ENCODE measurements at regions not wholly inside any gene's neighbourhood (a gene's known extent, or its start where the extent isn't known, plus 50 kb on each side); places are given as distances from the start of the nearest gene placed in this dataset.

DNA sequence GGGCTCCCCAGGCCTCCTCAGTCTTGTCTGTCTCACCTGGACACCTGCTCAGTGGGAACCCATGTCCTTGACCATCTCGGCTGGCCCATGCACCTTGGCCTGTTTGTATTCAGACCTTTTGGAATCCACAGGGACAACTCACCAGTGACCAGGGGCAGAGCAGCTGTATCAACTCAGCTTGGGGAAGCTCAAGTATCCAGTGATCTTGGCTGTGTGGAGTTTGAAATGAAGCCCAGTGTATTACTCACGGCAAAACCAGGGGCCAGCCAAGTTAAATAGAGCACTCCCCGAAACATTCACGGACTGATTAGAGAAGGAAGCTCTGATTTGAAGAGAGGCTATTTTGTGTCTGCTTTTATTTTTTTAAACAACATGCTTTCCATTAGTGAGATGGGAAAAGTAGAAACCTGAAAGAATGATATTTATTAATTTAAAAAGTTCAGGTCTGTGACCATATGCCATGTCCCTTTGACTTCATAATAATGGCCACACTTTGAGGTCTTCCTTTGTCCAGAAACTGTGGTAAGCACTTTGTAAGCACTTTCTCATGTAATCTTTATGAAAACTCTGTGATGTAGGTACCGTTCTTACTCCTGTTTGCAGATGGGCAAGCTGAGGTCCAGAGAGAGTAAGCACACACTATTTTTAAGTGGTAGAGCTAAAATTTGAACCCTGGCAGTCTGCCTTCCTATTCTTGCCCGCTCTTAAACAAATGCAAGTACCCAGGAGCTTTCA lies 656.5 kb downstream of the BNC2 start:
- Histone ChIP-seq H3K4me1 (ENCODE audit: control insufficient read depth, insufficient read depth, low read length, poor library complexity, severe bottlenecking) (no peaks in the 10 kb centered on the region), H3K27ac (ENCODE audit: low read depth, low read length, severe bottlenecking) (no peak overlapping the region)
- 98 to 100% methylated on average over 2 to 6 of the region's 6 CpGs for WGBS, 2 experiments (ENCODE audit: insufficient coverage in 2 of 2)

DNA sequence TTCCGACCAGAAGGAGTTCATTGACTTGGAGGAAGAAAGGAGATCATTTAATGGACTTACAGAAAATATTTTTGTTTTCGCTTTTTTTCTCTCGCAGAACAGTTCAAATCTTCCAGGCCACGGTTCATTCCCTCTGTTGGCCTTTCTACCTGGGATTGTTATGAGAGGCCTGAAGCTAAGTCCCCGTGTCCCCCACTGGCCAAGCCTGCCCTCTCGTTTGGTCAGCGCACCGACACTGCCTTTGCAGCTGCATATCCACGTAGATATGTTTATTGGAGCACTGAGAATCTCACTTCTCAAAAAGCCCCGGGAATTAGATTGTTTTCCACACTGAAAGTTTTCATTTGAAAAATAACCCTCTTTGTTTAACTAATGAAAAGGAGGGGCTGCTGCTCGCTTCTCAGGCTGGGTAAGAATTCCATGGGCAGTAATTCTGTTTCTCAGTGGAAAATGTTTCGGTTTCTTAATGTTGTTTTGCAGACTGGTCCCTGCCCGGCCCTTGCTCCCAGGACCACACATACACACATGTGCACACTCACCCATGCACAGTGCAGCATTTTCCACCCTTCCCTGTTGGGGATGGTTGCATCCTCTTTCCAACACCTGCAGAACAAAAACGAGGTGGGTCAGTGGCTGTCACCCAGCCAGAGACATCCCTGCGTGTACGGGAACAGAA lies 655.7 kb downstream of the BNC2 start:
- Histone ChIP-seq H3K9me3 (ENCODE audit: control insufficient read depth, low read length) (no peaks in the 10 kb centered on the region), H3K4me3 (ENCODE audit: extremely low read depth, insufficient read depth, low read length, poor library complexity, severe bottlenecking) (no peak overlapping the region), H3K36me3 (ENCODE audit: control insufficient read depth, insufficient read depth, low read length) (no peaks in the 10 kb centered on the region), H3K27ac (ENCODE audit: low read depth, low read length, severe bottlenecking) (no peak overlapping the region), H3K4me1 (ENCODE audit: control insufficient read depth, insufficient read depth, low read length, poor library complexity, severe bottlenecking) (no peaks in the 10 kb centered on the region)
- 82 to 89% methylated on average over 10 to 11 of the region's 16 CpGs for WGBS, 2 experiments (ENCODE audit: insufficient coverage in 2 of 2)

More for the DNA sequence above, 656.5 kb downstream of the BNC2 start:
- Histone ChIP-seq H3K4me3 (ENCODE audit: extremely low read depth, insufficient read depth, low read length, poor library complexity, severe bottlenecking) (no peak overlapping the region), H3K36me3 (ENCODE audit: control insufficient read depth, insufficient read depth, low read length) (no peaks in the 10 kb centered on the region), H3K9me3 (ENCODE audit: control insufficient read depth, low read length) (no peaks in the 10 kb centered on the region)

DNA sequence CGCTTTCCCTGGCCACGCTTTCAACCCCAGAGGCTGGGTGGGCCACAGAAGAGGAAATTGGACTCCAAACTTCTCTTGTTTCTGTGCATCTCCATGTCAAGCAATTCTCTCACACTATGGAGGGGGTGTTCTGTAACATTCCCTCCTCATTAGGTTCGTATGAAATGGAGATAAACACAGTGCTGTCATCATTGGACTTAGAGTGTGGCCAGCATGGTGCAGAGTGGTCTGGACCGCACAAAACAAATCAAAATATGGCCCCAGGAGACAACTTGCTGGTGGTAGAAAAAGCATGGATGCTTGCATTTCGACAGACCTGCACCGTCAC lies 655.2 kb downstream of the BNC2 start:
- H3K4me1 ChIP-seq (ENCODE audit: control insufficient read depth, insufficient read depth, low read length, poor library complexity, severe bottlenecking): no peaks in the 10 kb centered on the region
- H3K9me3 ChIP-seq (ENCODE audit: control insufficient read depth, low read length): no peaks in the 10 kb centered on the region
- no peaks in the 10 kb centered on the region for H3K36me3 ChIP-seq (ENCODE audit: control insufficient read depth, insufficient read depth, low read length)
- no peak overlapping the region for H3K4me3 ChIP-seq (ENCODE audit: extremely low read depth, insufficient read depth, low read length, poor library complexity, severe bottlenecking)
- H3K27ac ChIP-seq (ENCODE audit: low read depth, low read length, severe bottlenecking): no peak overlapping the region
- WGBS, 2 experiments (ENCODE audit: insufficient coverage in 2 of 2): 99 to 100% methylated on average over 4 to 6 of the region's 6 CpGs

DNA sequence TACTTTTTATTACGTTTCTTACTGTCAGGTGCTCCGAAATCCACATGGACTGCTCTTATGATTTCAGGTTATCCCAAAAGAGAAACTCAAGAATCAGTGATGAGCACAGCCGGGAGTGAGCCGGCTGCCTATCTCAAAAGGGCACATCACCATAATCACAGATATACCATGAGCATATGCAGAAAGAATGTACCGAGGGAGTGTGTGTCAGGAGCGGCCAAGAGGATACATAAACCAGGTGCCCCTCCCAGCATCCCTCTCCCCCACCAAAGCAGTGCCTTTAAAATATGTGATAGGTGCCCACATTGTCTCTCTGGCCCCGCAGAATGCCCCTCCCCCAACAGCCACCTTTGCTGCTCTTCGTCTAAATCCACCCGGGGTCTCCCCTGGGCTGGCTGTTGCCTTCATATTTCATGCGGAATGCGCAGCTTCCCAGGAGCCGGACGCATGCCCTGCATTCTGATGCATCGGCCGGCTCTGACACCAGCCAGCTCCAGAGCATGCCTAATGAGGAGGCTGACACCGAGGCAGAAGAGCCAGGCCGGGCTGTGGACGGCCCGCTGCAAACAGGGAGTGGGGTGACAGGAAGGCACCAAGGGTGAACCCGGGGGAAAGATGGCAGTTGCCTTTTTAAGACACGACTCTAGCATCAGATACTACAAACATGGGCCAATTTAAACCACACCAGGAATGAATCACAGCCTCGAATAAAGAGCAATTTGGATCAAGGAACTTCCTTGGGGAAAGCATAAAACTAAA lies 652.3 kb downstream of the BNC2 start:
- Histone ChIP-seq H3K27ac (ENCODE audit: low read depth, low read length, severe bottlenecking) (no peak overlapping the region), H3K36me3 (ENCODE audit: control insufficient read depth, insufficient read depth, low read length) (no peaks in the 10 kb centered on the region), H3K4me3 (ENCODE audit: extremely low read depth, insufficient read depth, low read length, poor library complexity, severe bottlenecking) (no peak overlapping the region), H3K4me1 (ENCODE audit: control insufficient read depth, insufficient read depth, low read length, poor library complexity, severe bottlenecking) (no peaks in the 10 kb centered on the region), H3K9me3 (ENCODE audit: control insufficient read depth, low read length) (no peaks in the 10 kb centered on the region)
- WGBS, 2 experiments (ENCODE audit: insufficient coverage in 2 of 2): 93 to 96% methylated on average over 17 to 18 of the region's 22 CpGs

DNA sequence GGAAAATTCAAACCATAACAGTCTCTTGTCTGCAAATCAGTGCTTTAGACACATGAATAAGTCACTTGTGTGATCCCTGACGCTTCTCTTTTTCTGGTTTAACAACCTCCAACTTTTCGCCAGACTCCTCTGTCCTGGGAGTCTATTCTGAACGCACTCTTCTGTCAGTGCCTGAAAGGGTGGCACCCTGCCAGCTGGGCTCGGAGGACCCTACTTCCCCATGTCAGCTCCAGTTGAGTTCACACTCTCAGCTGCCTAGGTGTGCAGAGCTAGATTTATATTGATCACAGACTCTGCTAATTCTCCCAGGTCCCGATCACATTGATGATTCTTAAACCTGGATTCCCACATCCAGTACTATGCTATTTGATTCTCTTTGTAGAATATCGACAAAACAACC lies 649.1 kb downstream of the BNC2 start:
- 78 to 88% methylated on average over 5 of the region's 6 CpGs for WGBS, 2 experiments (ENCODE audit: insufficient coverage in 2 of 2)
- Histone ChIP-seq H3K36me3 (ENCODE audit: control insufficient read depth, insufficient read depth, low read length) (no peaks in the 10 kb centered on the region), H3K27ac (ENCODE audit: low read depth, low read length, severe bottlenecking) (no peak overlapping the region), H3K9me3 (ENCODE audit: control insufficient read depth, low read length) (no peaks in the 10 kb centered on the region), H3K4me1 (ENCODE audit: control insufficient read depth, insufficient read depth, low read length, poor library complexity, severe bottlenecking) (no peaks in the 10 kb centered on the region), H3K4me3 (ENCODE audit: extremely low read depth, insufficient read depth, low read length, poor library complexity, severe bottlenecking) (no peak overlapping the region)

DNA sequence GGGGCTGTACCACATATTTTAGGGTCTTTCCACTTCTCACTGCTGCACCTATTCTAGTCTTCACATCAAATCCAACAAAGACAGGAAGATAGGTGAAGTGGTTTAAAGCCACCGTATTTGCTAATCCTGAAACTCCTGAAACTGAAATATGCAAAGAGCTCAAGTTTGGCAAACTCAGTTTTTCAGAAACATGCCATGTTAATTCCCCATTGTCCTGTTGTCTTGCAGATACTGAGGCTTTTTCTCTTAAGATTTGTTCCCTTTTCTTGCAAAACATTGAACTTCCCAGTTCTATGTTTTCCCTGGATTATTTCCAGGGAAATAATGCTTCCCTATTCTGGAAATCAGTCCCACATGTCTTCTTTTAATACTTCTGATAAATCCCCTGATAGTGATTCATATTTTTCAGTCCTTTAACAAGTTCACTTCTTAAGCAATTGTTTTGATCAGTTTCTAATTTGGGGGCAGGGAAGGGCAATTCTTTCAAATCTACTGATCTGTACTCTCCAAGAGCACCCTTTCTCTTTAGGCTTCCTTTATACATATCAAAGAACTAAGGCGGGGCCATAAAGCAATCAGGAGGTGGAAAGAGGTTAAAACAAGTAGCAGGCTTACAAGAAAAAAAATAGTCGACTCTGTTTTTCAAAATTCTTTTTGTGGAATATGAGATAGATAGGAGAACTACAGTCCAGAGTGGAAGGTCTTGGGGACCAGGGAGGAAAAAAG lies 648.5 kb downstream of the BNC2 start:
- H3K9me3 ChIP-seq (ENCODE audit: control insufficient read depth, low read length): no peaks in the 10 kb centered on the region
- WGBS, 2 experiments (ENCODE audit: insufficient coverage in 2 of 2): 63 to 74% methylated on average over 2 of the region's 3 CpGs
- no peak overlapping the region for H3K4me3 ChIP-seq (ENCODE audit: extremely low read depth, insufficient read depth, low read length, poor library complexity, severe bottlenecking)
- H3K36me3 ChIP-seq (ENCODE audit: control insufficient read depth, insufficient read depth, low read length): no peaks in the 10 kb centered on the region
- H3K4me1 ChIP-seq (ENCODE audit: control insufficient read depth, insufficient read depth, low read length, poor library complexity, severe bottlenecking): no peaks in the 10 kb centered on the region
- H3K27ac ChIP-seq (ENCODE audit: low read depth, low read length, severe bottlenecking): no peak overlapping the region

DNA sequence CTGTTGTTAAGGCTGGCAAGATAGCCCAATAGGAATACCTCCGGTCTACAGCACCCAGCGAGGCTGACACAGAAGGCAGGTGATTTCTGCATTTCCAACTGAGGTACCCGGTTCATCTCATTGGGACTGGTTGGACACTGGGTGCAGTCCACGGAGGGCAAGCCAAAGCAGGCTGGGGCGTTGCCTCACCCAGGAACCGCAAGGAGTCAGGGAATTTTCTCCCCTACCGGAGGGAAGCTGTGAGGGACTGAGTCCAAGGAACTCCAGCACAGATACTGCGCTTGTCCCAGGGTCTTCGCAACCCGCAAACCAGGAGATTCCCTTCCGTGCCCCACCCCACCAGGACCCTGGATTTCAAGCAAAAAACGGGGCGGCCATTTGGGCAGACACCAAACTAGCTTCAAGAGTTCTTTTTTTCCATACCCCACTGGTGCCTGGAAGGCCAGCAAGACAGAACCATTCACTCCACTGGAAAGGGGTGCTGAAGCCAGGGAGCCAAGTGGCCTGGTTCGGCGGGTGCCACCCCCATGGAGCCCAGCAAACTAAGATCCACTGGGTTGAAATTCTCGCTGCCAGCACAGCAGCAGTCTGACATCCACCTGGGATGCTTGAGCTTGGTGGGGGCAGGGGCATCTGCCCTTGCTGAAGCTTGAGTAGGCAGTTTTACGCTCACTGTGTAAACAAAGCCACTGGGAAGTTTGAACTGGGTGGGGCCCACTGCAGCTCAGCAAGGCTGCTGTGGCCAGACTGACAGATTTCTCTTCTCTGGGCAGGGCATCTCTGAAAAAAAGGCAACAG lies 647.2 kb downstream of the BNC2 start:
- H3K9me3 ChIP-seq (ENCODE audit: control insufficient read depth, low read length): no peaks in the 10 kb centered on the region
- no peaks in the 10 kb centered on the region for H3K36me3 ChIP-seq (ENCODE audit: control insufficient read depth, insufficient read depth, low read length)
- H3K27ac ChIP-seq (ENCODE audit: low read depth, low read length, severe bottlenecking): no peak overlapping the region
- WGBS, 2 experiments (ENCODE audit: insufficient coverage in 2 of 2): 93 to 95% methylated on average over 15 to 17 of the region's 17 CpGs
- H3K4me3 ChIP-seq (ENCODE audit: extremely low read depth, insufficient read depth, low read length, poor library complexity, severe bottlenecking): no peak overlapping the region
- H3K4me1 ChIP-seq (ENCODE audit: control insufficient read depth, insufficient read depth, low read length, poor library complexity, severe bottlenecking): no peaks in the 10 kb centered on the region

DNA sequence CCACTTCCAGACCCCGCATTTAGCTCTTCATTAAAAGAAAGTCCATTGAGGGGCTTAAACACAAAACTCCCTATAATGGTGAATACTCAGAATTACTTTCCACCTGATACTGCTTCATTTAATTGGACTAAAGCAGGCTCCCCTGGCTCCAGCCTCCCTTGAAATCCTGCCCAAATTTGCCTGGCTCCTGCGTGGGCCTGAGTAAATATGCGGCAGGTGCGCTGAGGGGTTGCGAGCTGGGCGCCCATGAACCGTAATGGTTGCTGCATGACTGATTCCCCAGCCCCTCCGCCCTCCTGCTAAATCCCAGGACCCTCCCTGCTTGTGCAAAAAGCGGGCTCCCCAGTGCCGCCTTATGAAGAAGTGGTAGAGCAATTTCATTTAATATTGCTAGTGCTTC lies 639.7 kb downstream of the BNC2 start:
- 91 to 96% methylated on average over 6 to 10 of the region's 10 CpGs for WGBS, 2 experiments (ENCODE audit: insufficient coverage in 2 of 2)
- Histone ChIP-seq H3K4me3 (ENCODE audit: extremely low read depth, insufficient read depth, low read length, poor library complexity, severe bottlenecking) (no peak overlapping the region), H3K4me1 (ENCODE audit: control insufficient read depth, insufficient read depth, low read length, poor library complexity, severe bottlenecking) (no peaks in the 10 kb centered on the region)

DNA sequence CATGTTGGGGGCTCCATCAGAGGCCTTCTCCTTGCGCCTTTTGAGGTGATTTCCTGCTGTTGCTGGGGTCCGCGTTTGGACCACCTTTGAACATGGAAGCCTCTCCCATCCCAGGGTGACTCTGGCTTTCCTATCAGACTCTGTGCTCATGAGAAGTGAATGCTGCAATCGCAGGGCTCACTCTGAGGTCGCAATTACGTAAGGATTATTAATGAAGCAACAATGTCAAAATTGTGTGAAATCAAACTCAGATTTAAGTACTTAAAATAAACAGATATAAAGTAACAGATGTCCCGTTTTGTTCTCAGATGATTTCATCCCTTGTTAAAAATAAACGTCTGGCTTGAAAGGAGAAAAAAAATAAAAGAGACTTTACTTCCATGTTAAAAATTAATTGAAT lies 634.2 kb downstream of the BNC2 start:
- H3K4me3 ChIP-seq (ENCODE audit: extremely low read depth, insufficient read depth, low read length, poor library complexity, severe bottlenecking): no peak overlapping the region
- 93 to 94% methylated on average over 3 to 4 of the region's 8 CpGs for WGBS, 2 experiments (ENCODE audit: insufficient coverage in 2 of 2)
- H3K9me3 ChIP-seq (ENCODE audit: control insufficient read depth, low read length): no peaks in the 10 kb centered on the region
- no peak overlapping the region for H3K27ac ChIP-seq (ENCODE audit: low read depth, low read length, severe bottlenecking)
- no peaks in the 10 kb centered on the region for H3K4me1 ChIP-seq (ENCODE audit: control insufficient read depth, insufficient read depth, low read length, poor library complexity, severe bottlenecking)
- no peaks in the 10 kb centered on the region for H3K36me3 ChIP-seq (ENCODE audit: control insufficient read depth, insufficient read depth, low read length)

More for the DNA sequence above, 639.7 kb downstream of the BNC2 start:
- Histone ChIP-seq H3K27ac (ENCODE audit: low read depth, low read length, severe bottlenecking) (no peak overlapping the region), H3K9me3 (ENCODE audit: control insufficient read depth, low read length) (no peaks in the 10 kb centered on the region), H3K36me3 (ENCODE audit: control insufficient read depth, insufficient read depth, low read length) (no peaks in the 10 kb centered on the region)

DNA sequence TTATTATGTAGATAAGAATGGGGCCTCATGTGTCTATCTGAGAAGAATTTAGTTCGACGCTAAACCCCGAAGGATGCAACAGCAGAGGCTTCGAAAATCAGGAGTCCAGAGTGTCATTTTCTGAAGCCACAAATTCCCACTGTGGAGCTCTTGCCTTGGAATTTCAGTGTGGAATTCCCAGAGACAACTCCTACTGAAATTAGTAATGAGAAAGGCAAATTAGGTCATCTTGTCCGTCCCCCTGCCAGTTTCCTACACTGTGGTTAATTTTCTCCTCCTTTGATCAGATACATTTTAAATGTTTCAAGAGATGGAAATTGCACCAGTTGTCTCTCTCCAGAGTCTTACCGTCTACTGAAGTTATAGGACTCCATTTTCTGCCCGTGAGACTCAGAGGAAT lies 633.6 kb downstream of the BNC2 start:
- Histone ChIP-seq H3K4me3 (ENCODE audit: extremely low read depth, insufficient read depth, low read length, poor library complexity, severe bottlenecking) (no peak overlapping the region), H3K4me1 (ENCODE audit: control insufficient read depth, insufficient read depth, low read length, poor library complexity, severe bottlenecking) (no peaks in the 10 kb centered on the region), H3K36me3 (ENCODE audit: control insufficient read depth, insufficient read depth, low read length) (no peaks in the 10 kb centered on the region), H3K27ac (ENCODE audit: low read depth, low read length, severe bottlenecking) (no peak overlapping the region), H3K9me3 (ENCODE audit: control insufficient read depth, low read length) (no peaks in the 10 kb centered on the region)
- WGBS, 2 experiments (ENCODE audit: insufficient coverage in 2 of 2): 92 to 96% methylated on average over 4 to 5 of the region's 7 CpGs
